ENCODE measurements at regions not wholly inside any gene's neighbourhood (a gene's known extent, or its start where the extent isn't known, plus 50 kb on each side); places are given as distances from the start of the nearest gene placed in this dataset.

DNA sequence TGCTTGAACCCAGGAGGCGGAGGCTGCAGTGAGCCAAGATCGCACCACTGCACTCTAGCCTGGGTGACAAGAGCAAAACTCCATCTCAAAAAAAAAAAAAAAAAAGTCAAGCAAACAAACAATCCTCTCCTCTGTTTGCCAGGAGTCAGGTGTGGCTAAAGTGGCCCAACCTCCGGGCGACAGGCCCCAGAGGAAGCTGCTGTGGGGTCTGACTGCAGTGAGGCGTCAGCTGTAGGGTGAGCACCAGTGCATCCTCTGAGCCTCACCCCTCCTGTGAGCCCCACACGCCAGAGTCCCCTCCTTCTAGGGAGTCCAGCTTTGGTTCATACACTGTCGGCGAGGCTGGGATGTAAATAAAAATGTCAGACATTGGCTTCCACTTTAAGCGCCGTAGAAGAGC lies 76.5 kb upstream of the HS6ST1 start:
- TF ChIP-seq ZBTB33 (IDR thresholded peaks at IDR 0.05) (no peak), GABPA (IDR thresholded peaks at IDR 0.05 in 1 of 2, conservative IDR thresholded peaks at IDR 0.05 in 1 of 2) (no peak), REST (IDR thresholded peaks at IDR 0.05) (no peak)
- TF ChIP-seq, protein P1, sequence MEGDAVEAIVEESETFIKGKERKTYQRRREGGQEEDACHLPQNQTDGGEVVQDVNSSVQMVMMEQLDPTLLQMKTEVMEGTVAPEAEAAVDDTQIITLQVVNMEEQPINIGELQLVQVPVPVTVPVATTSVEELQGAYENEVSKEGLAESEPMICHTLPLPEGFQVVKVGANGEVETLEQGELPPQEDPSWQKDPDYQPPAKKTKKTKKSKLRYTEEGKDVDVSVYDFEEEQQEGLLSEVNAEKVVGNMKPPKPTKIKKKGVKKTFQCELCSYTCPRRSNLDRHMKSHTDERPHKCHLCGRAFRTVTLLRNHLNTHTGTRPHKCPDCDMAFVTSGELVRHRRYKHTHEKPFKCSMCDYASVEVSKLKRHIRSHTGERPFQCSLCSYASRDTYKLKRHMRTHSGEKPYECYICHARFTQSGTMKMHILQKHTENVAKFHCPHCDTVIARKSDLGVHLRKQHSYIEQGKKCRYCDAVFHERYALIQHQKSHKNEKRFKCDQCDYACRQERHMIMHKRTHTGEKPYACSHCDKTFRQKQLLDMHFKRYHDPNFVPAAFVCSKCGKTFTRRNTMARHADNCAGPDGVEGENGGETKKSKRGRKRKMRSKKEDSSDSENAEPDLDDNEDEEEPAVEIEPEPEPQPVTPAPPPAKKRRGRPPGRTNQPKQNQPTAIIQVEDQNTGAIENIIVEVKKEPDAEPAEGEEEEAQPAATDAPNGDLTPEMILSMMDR (IDR thresholded peaks at IDR 0.05; ENCODE audit: low read depth, low read length, missing input control), result no peak

All from liver (tissue), 3 donors.